HUES64 (cell line): ENCODE measurements at regions not wholly inside any gene's neighbourhood (a gene's known extent, or its start where the extent isn't known, plus 50 kb on each side); places are given as distances from the start of the nearest gene placed in this dataset.

ENCODE experiments used
- H3K27ac ChIP-seq: 2 replicates; pipeline ENCODE4 v1.7.0; 2013; ENCODE audit warnings: low read depth, low read length, inconsistent platforms
- H3K27me3 ChIP-seq: 2 replicates; pipeline ENCODE4 v1.6.1; 2013; ENCODE audit warnings: mild to moderate bottlenecking, low read length; ENCODE audit not compliant: insufficient read depth
- H3K36me3 ChIP-seq: 2 replicates; pipeline ENCODE4 v1.6.1; 2013; ENCODE audit warnings: mild to moderate bottlenecking, low read length; ENCODE audit not compliant: insufficient read depth
- H3K4me1 ChIP-seq: 2 replicates; pipeline ENCODE4 v1.6.1; 2013; ENCODE audit warnings: mild to moderate bottlenecking, low read length, moderate library complexity; ENCODE audit not compliant: insufficient read depth
- H3K4me3 ChIP-seq: 2 replicates; pipeline ENCODE4 v1.5.1; 2013; ENCODE audit warnings: mild to moderate bottlenecking, low read length, moderate library complexity
- H3K9ac ChIP-seq: 2 replicates; pipeline ENCODE4 v1.6.1; 2013; ENCODE audit warnings: mild to moderate bottlenecking, low read depth, low read length
- H3K9me3 ChIP-seq: 2 replicates; pipeline ENCODE4 v1.6.1; 2013; ENCODE audit warnings: low read depth, low read length; ENCODE audit not compliant: insufficient read depth
- WGBS: fragments of 150-250, 120-280 bp; methylation state at CpG from one replicate; pipeline ENCODE4 v1.1.7; 2013; ENCODE audit warnings: missing lambda C conversion rate; 5-methylcytosine and 5-hydroxymethylcytosine counted together

DNA sequence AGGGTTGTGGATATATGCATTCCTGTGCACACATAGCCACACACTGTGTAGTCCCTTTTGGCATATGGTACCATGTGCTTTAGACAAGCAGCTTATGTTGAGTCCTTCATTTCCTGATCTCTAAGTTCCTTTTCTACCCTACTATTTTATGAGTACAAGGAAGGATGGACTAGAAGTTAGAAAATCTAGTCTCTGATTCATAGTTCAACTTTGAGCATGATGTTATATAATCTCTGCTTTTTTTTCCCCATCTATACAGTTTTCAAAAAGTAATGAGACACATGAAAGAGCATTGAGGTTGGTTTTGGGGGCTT, 123.6 kb downstream of the PLEKHG1 start:
- H3K9ac ChIP-seq, result no peak overlapping the region

DNA sequence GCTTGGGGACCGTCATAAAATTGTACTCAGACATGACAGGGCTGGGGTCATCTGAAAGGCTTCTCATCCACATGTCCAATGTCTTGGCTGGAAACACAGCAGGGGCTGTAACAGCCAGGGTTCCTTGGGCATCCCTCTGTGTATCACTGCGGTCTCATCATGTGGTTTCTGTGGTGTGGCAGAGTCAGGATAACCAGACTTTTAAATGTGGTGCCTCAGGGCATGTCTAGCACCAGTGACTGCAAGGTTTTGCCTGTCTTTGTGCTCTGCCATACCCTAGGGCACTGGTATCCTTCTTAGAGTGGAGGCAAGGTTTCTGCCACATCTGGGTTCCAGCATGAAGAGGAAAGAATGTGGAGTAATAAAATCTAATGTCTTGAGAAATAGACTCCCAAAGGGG, 124.2 kb downstream of the PLEKHG1 start:
- no peaks in the 10 kb centered on the region for H3K36me3 ChIP-seq
- WGBS, result 85% methylated on average over 2 of the region's 2 CpGs
- no peak overlapping the region for H3K27ac ChIP-seq
- H3K9me3 ChIP-seq, result no peaks in the 10 kb centered on the region
- H3K9ac ChIP-seq, result no peak overlapping the region
- H3K4me3 ChIP-seq, result no peak overlapping the region
- no peaks in the 10 kb centered on the region for H3K27me3 ChIP-seq
- H3K4me1 ChIP-seq, result peaks cover 31% of the 10 kb centered on the region; the same call in 1 of the 2 replicates

More for the DNA sequence above, 123.6 kb downstream of the PLEKHG1 start:
- Histone ChIP-seq H3K4me3 (no peak overlapping the region), H3K9me3 (no peaks in the 10 kb centered on the region), H3K27me3 (no peaks in the 10 kb centered on the region), H3K36me3 (no peaks in the 10 kb centered on the region), H3K27ac (no peak overlapping the region), H3K4me1 (peaks cover 31% of the 10 kb centered on the region; the same call in 1 of the 2 replicates)

DNA sequence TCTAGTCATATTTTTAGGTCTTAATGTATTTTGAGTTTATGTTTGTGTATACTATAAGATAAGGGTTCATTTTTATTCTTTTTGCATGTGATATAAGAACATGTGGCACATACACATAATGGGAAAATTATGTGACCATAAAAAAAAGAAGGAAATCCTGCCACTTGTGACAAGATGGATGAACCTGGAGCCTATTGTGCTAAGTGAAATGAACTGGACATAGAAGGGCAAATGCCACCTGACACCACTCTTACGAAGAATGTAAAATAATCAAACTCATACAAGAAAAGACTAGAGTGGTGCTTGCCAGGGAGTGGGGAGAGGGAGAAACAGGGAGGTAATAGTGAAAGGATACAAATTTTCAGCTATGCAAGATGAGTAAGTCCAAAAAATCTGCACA, 126.1 kb downstream of the PLEKHG1 start:
- Histone ChIP-seq H3K4me3 (no peak overlapping the region), H3K27ac (no peak overlapping the region), H3K4me1 (peaks cover 13% of the 10 kb centered on the region; the same call in 1 of the 2 replicates), H3K9ac (no peak overlapping the region), H3K27me3 (no peaks in the 10 kb centered on the region), H3K9me3 (no peaks in the 10 kb centered on the region), H3K36me3 (no peaks in the 10 kb centered on the region)
- WGBS, result no CpG with 5 or more reads among the region's 1 CpG

DNA sequence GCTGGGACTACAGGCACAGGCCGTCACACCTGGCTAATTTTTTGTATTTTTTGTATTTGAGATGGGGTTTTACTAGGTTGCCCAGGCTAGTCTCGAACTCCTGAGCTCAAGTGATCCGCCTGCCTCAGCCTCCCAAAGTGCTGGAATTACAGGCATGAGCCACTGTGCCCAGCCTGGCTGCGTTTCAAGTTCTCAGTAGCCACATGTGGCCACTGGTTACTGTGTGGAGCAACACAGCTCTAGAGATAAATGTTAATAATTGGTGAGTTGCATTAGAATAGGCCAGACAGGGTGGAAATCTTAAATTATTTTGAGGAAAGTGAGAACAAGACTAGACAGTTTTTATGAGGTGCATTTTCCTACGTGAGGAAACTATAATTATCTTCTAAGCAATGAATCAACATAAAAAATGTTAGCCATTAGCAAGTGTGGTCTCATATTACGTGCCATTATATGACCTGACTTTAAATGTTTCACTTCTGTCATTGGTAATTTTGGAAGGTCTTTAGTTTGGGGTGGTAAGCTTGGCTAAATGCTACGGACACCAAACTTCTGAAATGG, 129.6 kb downstream of the PLEKHG1 start:
- Histone ChIP-seq H3K4me3 (no peak overlapping the region), H3K27me3 (no peaks in the 10 kb centered on the region), H3K9ac (no peak overlapping the region), H3K4me1 (no peaks in the 10 kb centered on the region), H3K9me3 (no peaks in the 10 kb centered on the region), H3K27ac (no peak overlapping the region), H3K36me3 (no peaks in the 10 kb centered on the region)
- WGBS, result 94% methylated on average over 7 of the region's 7 CpGs

DNA sequence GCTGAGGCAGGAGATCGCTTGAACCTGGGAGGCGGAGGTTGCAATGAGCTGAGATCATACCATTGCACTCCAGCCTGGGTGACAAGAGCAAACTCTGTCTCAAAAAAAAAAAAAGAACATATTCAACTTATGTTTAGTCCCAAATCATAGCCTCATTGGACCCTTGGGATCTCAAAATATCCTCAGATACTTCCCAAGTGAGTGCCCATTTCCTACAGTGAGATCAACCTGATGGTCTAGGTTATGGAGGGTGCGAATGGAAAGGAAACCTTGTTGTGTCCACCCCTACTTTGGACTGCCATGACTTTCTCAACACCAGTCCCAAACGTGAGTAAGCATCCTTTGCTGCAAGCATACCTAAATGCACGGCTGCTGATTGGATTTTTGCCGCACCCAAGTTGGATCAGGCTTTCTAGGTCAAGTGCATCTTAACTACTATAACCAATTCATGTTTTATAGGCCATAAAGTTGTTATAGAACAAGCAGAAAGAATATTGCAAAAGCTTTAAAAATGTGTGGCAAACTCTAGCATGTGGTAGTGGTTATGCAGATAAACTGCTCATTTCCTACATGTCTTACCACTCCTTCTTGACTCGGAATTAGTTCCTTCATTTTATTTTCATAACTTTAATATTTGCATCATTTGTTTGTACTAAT, 131.2 kb downstream of the PLEKHG1 start:
- H3K27ac ChIP-seq, result no peak overlapping the region
- H3K9ac ChIP-seq, result no peak overlapping the region
- H3K4me3 ChIP-seq, result no peak overlapping the region
- H3K27me3 ChIP-seq, result no peaks in the 10 kb centered on the region
- no peaks in the 10 kb centered on the region for H3K36me3 ChIP-seq
- WGBS, result 96% methylated on average over 6 of the region's 7 CpGs
- H3K9me3 ChIP-seq, result no peaks in the 10 kb centered on the region
- H3K4me1 ChIP-seq, result no peaks in the 10 kb centered on the region

DNA sequence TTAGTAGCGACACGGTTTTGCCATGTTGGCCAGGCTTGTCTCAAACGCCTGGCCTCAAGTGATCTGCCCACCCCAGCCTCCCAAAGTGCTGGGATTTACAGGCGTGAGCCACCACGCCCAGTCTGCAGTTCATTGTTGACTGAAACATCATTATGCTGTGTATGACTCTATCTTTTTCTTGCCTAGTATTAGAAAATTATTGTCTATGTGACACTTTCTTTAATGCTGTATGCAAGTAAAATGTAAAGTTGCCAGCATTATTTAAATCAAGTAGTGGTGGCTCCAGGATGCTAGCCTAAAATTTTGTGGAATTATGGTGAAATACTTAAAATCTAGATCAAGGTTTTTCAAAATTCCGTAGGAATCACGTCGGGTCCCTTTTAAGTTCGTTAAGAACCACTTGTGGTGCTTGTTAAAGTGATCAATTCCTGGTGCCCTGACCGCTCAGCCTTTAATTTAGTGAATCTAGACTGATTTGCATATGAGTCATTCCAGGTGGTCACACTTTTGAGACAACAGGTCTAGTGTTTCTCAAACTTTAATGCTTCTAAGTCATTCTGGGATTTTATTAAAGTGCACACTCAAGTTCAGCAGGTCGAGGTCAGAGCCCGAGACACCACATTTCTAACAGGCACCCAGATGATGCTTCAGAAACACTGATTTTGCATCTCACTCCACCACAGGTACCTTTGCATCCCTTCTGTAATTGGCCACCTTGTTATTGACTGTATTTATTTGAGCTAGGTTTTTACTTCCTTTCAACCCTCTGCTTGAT, 132.6 kb upstream of the MTHFD1L start:
- H3K36me3 ChIP-seq, result no peaks in the 10 kb centered on the region
- H3K4me1 ChIP-seq, result no peaks in the 10 kb centered on the region
- H3K4me3 ChIP-seq, result no peak overlapping the region
- 94% methylated on average over 12 of the region's 12 CpGs for WGBS
- H3K9me3 ChIP-seq, result no peaks in the 10 kb centered on the region
- H3K9ac ChIP-seq, result no peak overlapping the region
- no peak overlapping the region for H3K27ac ChIP-seq
- H3K27me3 ChIP-seq, result no peaks in the 10 kb centered on the region

DNA sequence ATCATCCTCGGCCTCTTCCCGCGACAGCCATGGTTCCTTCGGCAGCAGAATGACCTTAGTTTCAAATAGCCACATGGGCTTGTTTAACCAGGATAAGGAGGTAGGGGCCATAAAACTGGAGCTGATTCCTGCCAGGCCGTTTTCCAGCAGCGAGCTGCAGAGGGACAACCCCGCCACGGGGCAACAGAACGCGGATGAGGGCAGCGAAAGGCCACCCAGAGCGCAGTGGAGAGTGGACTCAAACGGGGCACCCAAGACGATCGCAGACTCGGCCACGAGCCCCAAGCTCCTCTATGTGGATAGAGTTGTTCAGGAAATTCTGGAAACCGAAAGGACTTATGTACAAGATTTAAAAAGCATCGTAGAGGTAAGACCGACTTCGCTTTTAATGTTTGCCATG, 131.8 kb upstream of the MTHFD1L start:
- Histone ChIP-seq H3K9me3 (no peaks in the 10 kb centered on the region), H3K4me3 (no peak overlapping the region), H3K27ac (no peak overlapping the region), H3K4me1 (no peaks in the 10 kb centered on the region), H3K27me3 (no peaks in the 10 kb centered on the region), H3K36me3 (no peaks in the 10 kb centered on the region), H3K9ac (no peak overlapping the region)
- 95% methylated on average over 21 of the region's 21 CpGs for WGBS

DNA sequence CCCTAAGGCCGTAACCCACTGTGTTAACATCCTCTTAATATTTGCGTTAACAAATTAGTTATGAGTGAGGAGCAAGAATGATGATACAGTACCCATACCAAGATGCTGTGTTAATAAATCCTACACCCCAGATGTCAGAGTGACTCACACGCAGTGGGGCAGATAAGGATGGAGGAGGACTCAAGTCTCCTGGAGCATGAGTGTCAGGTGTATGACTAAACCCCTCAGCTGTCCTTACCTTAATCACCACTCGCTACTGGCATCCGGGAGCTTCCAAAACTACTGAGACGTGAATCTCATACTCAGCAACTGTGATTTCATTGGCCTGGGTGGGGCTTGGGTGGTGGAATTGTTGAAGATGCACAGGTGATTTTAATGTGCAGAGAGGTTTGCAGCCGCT, 131.3 kb upstream of the MTHFD1L start:
- Histone ChIP-seq H3K9me3 (no peaks in the 10 kb centered on the region), H3K36me3 (no peaks in the 10 kb centered on the region), H3K9ac (no peak overlapping the region), H3K27ac (no peak overlapping the region), H3K4me1 (no peaks in the 10 kb centered on the region), H3K27me3 (no peaks in the 10 kb centered on the region), H3K4me3 (no peak overlapping the region)
- WGBS, result 97% methylated on average over 5 of the region's 7 CpGs

DNA sequence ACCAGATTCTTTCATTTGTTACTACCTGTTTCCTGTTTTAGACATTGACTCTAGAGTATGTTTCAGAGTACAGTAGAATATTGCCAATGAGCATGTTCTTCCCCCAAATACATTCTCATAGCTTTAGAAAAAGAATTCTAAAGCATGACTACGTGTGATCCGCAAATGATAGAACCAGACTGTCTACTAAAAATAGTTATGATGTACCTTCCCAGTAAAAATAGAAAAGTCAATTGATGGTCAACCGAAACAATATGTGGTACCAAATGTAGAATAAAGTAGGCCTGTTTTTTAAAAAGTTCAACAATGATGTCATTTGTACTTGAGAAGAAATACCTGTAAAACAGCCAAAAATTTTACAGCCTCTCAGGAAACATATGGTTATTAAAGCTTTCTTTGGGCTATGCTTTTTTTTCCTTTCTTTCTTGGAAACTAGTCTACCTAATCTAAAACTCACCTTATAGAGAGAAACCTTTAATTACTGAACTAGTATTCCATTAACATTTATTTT, 130.1 kb upstream of the MTHFD1L start:
- no peaks in the 10 kb centered on the region for H3K9me3 ChIP-seq
- no peak overlapping the region for H3K9ac ChIP-seq
- H3K36me3 ChIP-seq, result no peaks in the 10 kb centered on the region
- H3K4me1 ChIP-seq, result no peaks in the 10 kb centered on the region
- H3K27me3 ChIP-seq, result no peaks in the 10 kb centered on the region
- no peak overlapping the region for H3K27ac ChIP-seq
- 95% methylated on average over 3 of the region's 3 CpGs for WGBS
- no peak overlapping the region for H3K4me3 ChIP-seq

DNA sequence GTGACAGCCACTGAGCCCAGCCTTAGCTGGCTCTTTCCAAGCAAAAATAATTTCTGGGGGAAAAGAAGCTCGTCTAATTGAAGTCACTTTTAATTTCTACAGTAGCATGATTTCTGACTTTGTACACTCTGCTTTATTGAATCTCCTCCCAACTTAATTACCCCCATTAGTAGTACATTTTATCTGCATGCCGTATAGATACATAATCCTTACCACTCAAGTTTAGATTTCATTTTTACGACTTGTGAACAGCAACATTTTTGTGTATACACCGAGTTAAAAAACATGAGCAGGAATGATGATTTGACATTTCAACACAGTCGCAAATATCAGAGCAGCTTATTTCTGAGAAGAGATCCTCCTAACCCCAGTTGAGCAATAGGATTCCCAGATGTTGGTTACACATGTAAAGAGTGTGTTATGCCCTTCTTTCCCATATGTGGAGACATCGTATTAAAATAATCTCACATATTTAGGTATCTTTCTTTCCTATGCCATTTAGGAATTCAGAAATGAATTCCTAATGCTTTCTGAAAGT, 127.3 kb upstream of the MTHFD1L start:
- Histone ChIP-seq H3K27me3 (no peaks in the 10 kb centered on the region), H3K27ac (no peak overlapping the region), H3K4me3 (no peak overlapping the region), H3K36me3 (no peaks in the 10 kb centered on the region), H3K4me1 (no peaks in the 10 kb centered on the region), H3K9me3 (no peaks in the 10 kb centered on the region), H3K9ac (no peak overlapping the region)
- 92% methylated on average over 5 of the region's 6 CpGs for WGBS

DNA sequence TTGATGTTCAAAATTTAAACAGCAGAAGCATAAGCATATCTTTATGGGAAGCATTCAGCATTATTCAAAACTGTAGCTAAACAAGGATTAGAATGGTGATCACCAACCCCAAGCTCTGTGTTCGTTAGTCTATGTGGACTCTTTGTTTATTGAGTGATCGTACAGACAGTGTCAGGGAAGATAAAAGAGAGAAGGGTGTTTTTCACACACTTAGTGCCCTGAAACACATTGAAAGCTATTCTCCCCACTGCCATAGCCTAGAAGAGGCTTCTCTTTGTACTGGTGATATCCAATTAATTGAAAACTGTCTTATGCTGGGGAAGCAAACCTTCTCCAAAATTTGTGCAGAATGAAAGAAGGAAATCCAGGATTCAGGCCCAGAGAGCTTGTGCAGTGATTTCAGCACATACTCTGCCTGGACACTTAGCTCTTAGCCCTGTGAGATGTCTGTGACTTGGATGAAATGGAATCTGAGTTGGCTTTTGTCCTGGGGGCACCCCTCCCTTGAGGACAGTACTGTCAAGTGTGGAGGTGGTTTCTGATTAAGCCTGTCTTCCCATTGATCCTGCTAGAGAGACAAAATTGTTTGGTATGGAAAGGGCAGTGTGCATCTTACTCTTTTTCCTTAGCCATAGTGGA, 125.7 kb upstream of the MTHFD1L start:
- H3K27ac ChIP-seq, result no peak overlapping the region
- H3K4me1 ChIP-seq, result no peaks in the 10 kb centered on the region
- H3K4me3 ChIP-seq, result no peak overlapping the region
- no peaks in the 10 kb centered on the region for H3K27me3 ChIP-seq
- H3K9me3 ChIP-seq, result no peaks in the 10 kb centered on the region
- no peak overlapping the region for H3K9ac ChIP-seq
- H3K36me3 ChIP-seq, result no peaks in the 10 kb centered on the region
- 89% methylated on average over 2 of the region's 2 CpGs for WGBS
